Loucy (cell line): ENCODE measurements at regions not wholly inside any gene's neighbourhood (a gene's known extent, or its start where the extent isn't known, plus 50 kb on each side); places are given as distances from the start of the nearest gene placed in this dataset.

Source experiments
- H2AFZ ChIP-seq: fragments of 200-600 bp; sonication (generic); 2 replicates; pipeline ENCODE4 v1.6.0; 2016; ENCODE audit warnings: antibody characterized with exemption, mild to moderate bottlenecking, low read length, moderate library complexity
- H3F3A ChIP-seq: fragments of 200-600 bp; 2 replicates; pipeline ENCODE4 v1.6.0; 2016; ENCODE audit warnings: antibody characterized with exemption, low read depth, mild to moderate bottlenecking
- H3K27me3 ChIP-seq: fragments of 200-600 bp; sonication (generic); 2 replicates; pipeline ENCODE4 v1.6.1; 2014; ENCODE audit warnings: low read length, mild to moderate bottlenecking; ENCODE audit not compliant: insufficient read depth, poor library complexity, severe bottlenecking
- H3K36me3 ChIP-seq: fragments of 200-600 bp; sonication (generic); 2 replicates; pipeline ENCODE4 v1.6.1; 2016; ENCODE audit warnings: low read length; ENCODE audit not compliant: insufficient read depth
- H3K4me1 ChIP-seq: fragments of 200-600 bp; sonication (generic); 2 replicates; pipeline ENCODE4 v1.5.1; 2014; ENCODE audit warnings: low read length, mild to moderate bottlenecking; ENCODE audit not compliant: insufficient read depth, poor library complexity, severe bottlenecking
- H3K4me2 ChIP-seq: fragments of 200-600 bp; sonication (generic); 2 replicates; pipeline ENCODE4 v1.6.0; 2014; ENCODE audit warnings: antibody characterized with exemption, low read length, low read depth, mild to moderate bottlenecking; ENCODE audit not compliant: poor library complexity, severe bottlenecking
- H3K4me3 ChIP-seq: fragments of 200-600 bp; sonication (generic); 2 replicates; pipeline ENCODE4 v1.5.1; 2014; ENCODE audit warnings: low read length, mild to moderate bottlenecking, mixed read lengths; ENCODE audit not compliant: poor library complexity, severe bottlenecking
- H3K79me2 ChIP-seq: fragments of 200-600 bp; sonication (generic); 2 replicates; pipeline ENCODE4 v1.6.1; 2014; ENCODE audit warnings: low read length; ENCODE audit not compliant: insufficient read depth
- H3K9ac ChIP-seq: fragments of 200-600 bp; sonication (generic); 2 replicates; pipeline ENCODE4 v1.6.0; 2014; ENCODE audit warnings: mild to moderate bottlenecking, low read depth, low read length, moderate library complexity; ENCODE audit not compliant: poor library complexity, severe bottlenecking
- H3K9me2 ChIP-seq: fragments of 200-600 bp; sonication (generic); replicated peaks from 2 replicates; pipeline ENCODE4 v1.6.1; 2016; ENCODE audit warnings: low read depth, low read length, mixed read lengths
- H3K9me3 ChIP-seq: fragments of 200-600 bp; sonication (generic); 2 replicates; pipeline ENCODE4 v1.6.1; 2014; ENCODE audit warnings: mild to moderate bottlenecking, antibody characterized with exemption, low read length, low read depth; ENCODE audit not compliant: insufficient read depth
- H4K20me1 ChIP-seq: fragments of 200-600 bp; sonication (generic); 2 replicates; pipeline ENCODE4 v1.6.0; 2014; ENCODE audit warnings: antibody characterized with exemption, low read length, mild to moderate bottlenecking; ENCODE audit not compliant: insufficient read depth, poor library complexity, severe bottlenecking
- EZH2phosphoT487 ChIP-seq: fragments of 200-600 bp; IDR thresholded peaks from 2 replicates; pipeline ENCODE4 v1.6.1; 2018; ENCODE audit warnings: antibody characterized with exemption, mild to moderate bottlenecking, moderate library complexity, borderline replicate concordance
- TF ChIP-seq, protein P1 (sequence below): fragments of 200-600 bp; sonication (generic); conservative IDR thresholded peaks from 2 replicates; pipeline ENCODE4 v1.5.1; 2014; ENCODE audit warnings: mild to moderate bottlenecking, antibody characterized with exemption, low read length

DNA sequence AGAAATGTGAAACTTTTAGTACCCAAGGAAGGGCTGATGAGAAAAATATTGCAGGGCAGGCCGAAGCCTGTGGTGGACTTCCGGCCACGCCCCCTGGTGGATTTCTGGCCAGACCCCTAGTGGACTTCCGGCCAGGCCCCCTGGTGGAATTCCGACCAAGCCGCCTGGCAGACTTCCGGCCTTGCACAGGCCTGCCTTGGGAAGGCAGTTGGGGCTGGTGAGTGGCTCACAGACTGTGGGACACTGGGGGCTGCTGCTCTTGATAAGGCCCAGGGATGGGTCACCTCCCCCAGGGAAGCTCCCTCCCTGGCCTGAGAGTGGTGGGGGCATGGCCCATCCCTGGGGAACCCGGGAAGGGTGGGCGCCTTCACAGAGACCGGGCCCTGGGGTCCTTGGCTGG is 116.4 kb upstream of the MKI67 start:
- Histone ChIP-seq H3K4me1 (peaks cover 6% of the 10 kb centered on the region), H3F3A (no peaks in the 10 kb centered on the region), H3K9me3 (no peaks in the 10 kb centered on the region), H3K36me3 (peaks cover 2% of the 10 kb centered on the region; the same call in 1 of the 2 replicates), H3K9me2 (no peaks in the 10 kb centered on the region), H3K79me2 (0 out of 2 replicates have a peak, but pooled peaks cover 6% of the 10 kb centered on the region), H3K27me3 (no peaks in the 10 kb centered on the region), H4K20me1 (no peaks in the 10 kb centered on the region), H3K9ac (no peak overlapping the region), H2AFZ (no peak overlapping the region), H3K4me2 (no peak overlapping the region), H3K4me3 (no peak overlapping the region)
- TF ChIP-seq, protein P1, sequence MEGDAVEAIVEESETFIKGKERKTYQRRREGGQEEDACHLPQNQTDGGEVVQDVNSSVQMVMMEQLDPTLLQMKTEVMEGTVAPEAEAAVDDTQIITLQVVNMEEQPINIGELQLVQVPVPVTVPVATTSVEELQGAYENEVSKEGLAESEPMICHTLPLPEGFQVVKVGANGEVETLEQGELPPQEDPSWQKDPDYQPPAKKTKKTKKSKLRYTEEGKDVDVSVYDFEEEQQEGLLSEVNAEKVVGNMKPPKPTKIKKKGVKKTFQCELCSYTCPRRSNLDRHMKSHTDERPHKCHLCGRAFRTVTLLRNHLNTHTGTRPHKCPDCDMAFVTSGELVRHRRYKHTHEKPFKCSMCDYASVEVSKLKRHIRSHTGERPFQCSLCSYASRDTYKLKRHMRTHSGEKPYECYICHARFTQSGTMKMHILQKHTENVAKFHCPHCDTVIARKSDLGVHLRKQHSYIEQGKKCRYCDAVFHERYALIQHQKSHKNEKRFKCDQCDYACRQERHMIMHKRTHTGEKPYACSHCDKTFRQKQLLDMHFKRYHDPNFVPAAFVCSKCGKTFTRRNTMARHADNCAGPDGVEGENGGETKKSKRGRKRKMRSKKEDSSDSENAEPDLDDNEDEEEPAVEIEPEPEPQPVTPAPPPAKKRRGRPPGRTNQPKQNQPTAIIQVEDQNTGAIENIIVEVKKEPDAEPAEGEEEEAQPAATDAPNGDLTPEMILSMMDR, result 0 out of 2 replicates have a peak, but pooled peaks have one; percentile 13
- no peak for TF ChIP-seq EZH2phosphoT487

DNA sequence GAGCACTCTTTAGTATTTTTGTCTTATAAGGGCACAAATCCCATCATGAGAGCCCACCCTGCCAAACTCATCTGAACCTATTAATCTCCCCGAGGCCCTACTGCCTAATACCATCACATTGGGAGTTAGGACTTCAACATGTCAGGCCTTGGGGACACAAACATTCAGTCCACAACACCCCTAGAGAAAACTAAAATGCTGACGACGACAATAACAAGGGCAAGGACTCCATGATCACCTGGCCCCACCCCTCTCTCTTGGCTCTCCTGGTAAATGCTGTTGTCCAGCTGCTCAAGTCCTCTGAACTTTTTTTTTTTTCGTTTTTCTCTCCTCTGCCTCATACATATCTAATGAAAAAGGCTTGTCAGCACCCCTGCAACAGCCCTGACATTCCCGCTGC is 118.8 kb upstream of the MKI67 start:
- TF ChIP-seq, protein P1, result no peak
- TF ChIP-seq EZH2phosphoT487, result no peak
- Histone ChIP-seq H2AFZ (no peak overlapping the region), H3K27me3 (no peaks in the 10 kb centered on the region), H4K20me1 (no peaks in the 10 kb centered on the region), H3K9ac (no peak overlapping the region), H3K9me3 (no peaks in the 10 kb centered on the region), H3K4me3 (no peak overlapping the region), H3K36me3 (no peaks in the 10 kb centered on the region), H3F3A (no peaks in the 10 kb centered on the region), H3K4me1 (peaks cover 6% of the 10 kb centered on the region), H3K79me2 (0 out of 2 replicates have a peak, but pooled peaks cover 6% of the 10 kb centered on the region), H3K9me2 (no peaks in the 10 kb centered on the region), H3K4me2 (no peak overlapping the region)

DNA sequence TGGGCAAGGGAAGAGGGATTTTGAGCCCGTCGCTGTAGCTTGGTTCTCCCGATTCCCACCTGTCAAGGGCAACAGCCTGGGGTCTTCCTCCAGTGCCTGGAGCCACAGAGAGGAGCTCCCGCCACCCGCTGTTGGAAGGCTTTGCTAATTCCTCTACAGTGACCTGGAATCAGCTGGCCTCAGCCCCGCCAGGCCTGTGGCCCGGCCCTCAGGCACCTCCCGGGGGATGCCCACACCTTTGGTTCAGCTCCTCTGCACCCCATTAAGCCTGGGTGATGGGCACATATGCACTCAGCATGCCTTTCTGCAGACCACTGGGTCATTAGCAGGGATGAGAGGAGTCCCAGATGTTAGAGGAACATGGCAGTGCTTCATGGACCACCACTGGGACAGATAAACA is 121.4 kb upstream of the MKI67 start:
- no peak overlapping the region for H3K4me3 ChIP-seq
- H3F3A ChIP-seq, result no peaks in the 10 kb centered on the region
- H3K9me3 ChIP-seq, result no peaks in the 10 kb centered on the region
- no peak overlapping the region for H3K4me2 ChIP-seq
- H3K27me3 ChIP-seq, result no peaks in the 10 kb centered on the region
- no peaks in the 10 kb centered on the region for H4K20me1 ChIP-seq
- H3K79me2 ChIP-seq, result 0 out of 2 replicates have a peak, but pooled peaks cover 6% of the 10 kb centered on the region
- no peak overlapping the region for H3K9ac ChIP-seq
- H3K36me3 ChIP-seq, result no peaks in the 10 kb centered on the region
- TF ChIP-seq EZH2phosphoT487, result no peak
- TF ChIP-seq, protein P1, result no peak
- H3K4me1 ChIP-seq, result no peaks in the 10 kb centered on the region
- no peak overlapping the region for H2AFZ ChIP-seq
- H3K9me2 ChIP-seq, result no peaks in the 10 kb centered on the region
